OCI-LY3 (cell line): ENCODE measurements at regions not wholly inside any gene's neighbourhood (a gene's known extent, or its start where the extent isn't known, plus 50 kb on each side); places are given as distances from the start of the nearest gene placed in this dataset.

Experiments
- EZH2phosphoT487 ChIP-seq: fragments of 200-600 bp; shearing (Covaris generic); IDR thresholded peaks from 2 replicates; pipeline ENCODE4 v1.6.1; 2018; ENCODE audit warnings: antibody characterized with exemption, mixed run types, low read depth
- TF ChIP-seq, protein P1 (sequence below): fragments of 200-600, 300-600 bp; sonication (generic); IDR thresholded peaks from 2 replicates; pipeline ENCODE4 v1.5.1; 2014; ENCODE audit warnings: antibody characterized with exemption, low read length, low read depth

DNA sequence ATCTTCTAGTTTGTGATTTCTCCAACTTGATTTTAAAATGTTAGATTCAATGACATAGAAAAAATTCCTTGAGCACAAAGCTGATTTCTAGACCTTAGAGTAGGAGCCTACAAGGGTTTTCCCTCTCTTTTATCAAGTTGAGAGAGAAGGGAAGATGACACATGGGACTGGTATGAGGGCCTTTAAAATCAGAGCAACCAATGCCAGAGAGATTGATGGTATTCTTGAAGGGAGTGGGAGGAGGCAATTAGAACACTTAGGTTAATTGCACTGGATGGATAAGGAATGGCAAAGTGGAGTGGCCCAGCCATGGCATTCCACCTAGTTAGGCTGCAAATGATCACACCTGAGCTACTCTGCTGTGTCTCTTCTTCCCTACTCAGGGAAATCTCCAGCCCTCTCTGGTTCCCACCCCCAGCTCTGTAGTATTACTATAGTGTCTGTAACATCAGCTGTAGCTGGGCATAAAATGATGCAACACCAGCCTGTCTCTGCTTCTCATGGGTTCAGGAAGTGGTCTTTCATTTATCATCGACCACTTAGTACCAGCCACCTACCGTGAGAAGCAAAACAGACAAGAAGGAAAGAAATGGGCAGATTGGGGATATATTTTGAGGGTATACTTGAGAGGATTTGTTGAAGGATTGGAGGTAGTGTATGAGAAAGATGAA, 333.6 kb downstream of the DLEU7 start:
- TF ChIP-seq, protein P1, sequence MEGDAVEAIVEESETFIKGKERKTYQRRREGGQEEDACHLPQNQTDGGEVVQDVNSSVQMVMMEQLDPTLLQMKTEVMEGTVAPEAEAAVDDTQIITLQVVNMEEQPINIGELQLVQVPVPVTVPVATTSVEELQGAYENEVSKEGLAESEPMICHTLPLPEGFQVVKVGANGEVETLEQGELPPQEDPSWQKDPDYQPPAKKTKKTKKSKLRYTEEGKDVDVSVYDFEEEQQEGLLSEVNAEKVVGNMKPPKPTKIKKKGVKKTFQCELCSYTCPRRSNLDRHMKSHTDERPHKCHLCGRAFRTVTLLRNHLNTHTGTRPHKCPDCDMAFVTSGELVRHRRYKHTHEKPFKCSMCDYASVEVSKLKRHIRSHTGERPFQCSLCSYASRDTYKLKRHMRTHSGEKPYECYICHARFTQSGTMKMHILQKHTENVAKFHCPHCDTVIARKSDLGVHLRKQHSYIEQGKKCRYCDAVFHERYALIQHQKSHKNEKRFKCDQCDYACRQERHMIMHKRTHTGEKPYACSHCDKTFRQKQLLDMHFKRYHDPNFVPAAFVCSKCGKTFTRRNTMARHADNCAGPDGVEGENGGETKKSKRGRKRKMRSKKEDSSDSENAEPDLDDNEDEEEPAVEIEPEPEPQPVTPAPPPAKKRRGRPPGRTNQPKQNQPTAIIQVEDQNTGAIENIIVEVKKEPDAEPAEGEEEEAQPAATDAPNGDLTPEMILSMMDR: no peak
- no peak for TF ChIP-seq EZH2phosphoT487
